CD4-positive, alpha-beta T cell treated with Interleukin-15 for 1 hour (primary cell): ENCODE measurements at regions not wholly inside any gene's neighbourhood (a gene's known extent, or its start where the extent isn't known, plus 50 kb on each side); places are given as distances from the start of the nearest gene placed in this dataset.
"Not testable (repeated sequence)": the region's sequence is repeated elsewhere in the genome, so short reads cannot be mapped to it uniquely, and the experiment has no call there.

Experiments used
- DNase-seq: peaks from one replicate; pipeline ENCODE4 v3.0.0-alpha.2; 2020

DNA sequence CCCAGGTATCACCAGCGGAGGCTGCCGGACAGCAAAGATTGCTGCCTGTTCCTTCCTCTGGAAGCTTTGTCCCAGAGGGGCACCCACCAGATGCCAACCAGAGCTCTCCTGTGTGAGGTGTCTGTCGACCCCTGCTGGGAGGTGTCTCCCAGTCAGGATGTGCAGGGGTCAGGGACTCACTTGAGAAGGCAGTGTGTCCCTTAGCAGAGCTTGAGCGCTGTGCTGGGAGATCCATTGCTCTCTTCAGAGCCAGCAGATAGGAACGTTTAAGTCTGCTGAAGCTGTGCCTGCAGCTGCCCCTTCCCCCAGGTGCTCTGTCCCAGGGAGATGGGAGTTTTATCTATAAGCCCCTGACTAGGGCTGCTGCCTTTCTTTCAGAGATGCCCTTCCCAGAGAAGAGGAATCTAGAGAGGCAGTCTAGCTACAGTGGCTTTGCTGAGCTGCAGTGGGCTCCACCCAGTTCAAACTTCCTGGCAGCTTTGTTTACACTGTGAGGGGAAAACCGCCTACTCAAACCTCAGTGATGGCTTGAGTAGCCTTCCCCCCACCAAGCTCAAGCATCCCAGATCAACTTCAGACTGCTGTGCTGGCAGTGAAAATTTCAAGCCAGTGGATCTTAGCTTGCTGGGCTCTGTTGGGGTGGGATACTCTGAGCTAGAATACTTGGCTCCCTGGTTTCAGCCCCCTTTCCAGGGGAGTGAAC, 253.7 kb downstream of the SPATA31A6 start:
- DNase-seq, result not testable (repeated sequence)

DNA sequence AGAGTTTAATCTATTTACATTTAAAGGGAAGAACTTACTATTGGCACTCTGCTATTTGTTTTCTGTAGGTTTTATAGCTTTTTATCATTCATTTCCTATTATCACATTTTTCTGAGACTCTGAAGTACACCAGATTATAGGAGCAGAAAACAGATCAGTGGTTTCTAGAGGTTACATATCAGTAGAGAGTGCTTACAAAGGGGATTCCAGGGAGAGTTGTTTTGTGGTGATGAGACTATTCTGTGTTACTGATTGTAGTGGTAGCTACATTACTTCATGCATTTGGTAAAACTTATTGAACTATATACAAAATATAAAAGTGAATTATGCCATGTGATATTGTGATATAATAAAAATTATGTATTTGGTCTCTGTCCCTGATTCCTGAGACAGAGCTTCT, 259.2 kb downstream of the SPATA31A6 start:
- not testable (repeated sequence) for DNase-seq

DNA sequence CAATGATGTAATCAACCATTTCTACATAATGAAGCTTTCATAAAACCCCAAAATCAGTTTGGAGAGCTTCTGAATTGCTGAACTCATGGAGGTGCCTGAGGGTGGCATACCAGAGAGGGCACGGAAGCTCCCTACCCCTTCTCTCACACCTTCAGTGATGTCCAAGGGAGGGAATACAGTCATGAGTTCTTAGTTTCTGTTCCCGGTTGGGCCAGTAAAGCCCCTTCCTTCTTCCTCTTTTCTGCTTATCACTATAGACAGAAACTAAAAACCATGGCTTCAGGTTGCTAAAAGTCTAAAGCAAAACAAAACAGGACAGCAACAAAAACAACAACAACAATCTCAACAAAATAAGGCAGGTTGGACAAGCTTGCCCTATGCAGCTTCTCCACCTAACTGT, 260.0 kb downstream of the SPATA31A6 start:
- DNase-seq, result not testable (repeated sequence)

DNA sequence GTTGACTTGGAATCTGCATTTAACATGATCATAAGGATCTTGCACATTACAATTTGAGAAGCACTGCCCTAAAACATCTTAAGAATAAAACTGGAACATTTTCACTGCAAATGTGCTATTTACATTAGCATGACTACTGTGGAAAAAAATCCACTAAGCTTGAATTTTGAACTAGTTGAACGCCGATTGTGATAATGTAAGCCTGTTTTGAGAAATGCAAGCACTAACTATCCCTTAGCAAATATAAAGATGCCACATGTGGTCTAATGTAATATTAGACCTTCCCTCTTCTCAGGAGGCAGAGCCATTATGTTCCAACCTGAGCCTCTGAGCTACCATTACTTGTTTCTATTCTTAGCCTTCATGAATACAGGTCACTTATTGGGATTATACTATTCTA, 278.0 kb downstream of the SPATA31A6 start:
- not testable (repeated sequence) for DNase-seq

DNA sequence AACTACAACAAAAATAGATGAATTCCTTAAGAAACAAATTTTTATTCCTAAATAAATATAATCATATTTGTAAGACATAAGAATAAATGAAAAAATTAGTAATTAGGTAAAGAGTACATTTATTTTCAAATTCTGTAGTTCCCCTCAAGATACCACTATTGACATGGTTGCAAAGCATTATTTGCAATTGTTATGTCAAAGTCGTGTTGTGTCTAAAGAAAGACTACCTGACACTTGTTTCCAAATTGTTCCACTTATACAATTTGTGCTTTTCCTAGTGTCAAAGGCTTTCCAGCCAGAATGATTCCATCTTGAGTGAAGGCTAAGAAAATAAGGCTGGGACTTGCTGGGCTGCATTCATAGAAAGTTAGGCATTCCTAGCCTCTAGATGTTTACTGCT, 278.4 kb downstream of the SPATA31A6 start:
- not testable (repeated sequence) for DNase-seq

DNA sequence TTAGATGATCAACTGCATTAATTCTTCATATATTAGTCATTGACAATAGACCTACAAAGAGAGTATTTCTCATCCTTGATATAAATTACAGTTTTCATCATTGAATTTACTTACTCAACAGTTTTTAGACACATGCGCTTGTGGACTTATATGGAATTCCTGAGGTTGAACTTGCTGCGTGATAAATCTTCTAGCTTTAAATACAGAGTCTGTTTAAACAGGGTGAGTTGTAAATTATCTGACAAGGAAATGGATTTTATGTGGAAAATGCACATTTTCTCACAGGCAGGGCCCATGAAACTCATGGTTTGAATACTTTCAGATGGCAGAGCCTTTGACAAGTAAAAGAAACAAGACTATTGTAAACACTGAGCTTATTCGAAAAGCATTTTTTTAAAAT, 280.5 kb downstream of the SPATA31A6 start:
- DNase-seq, result not testable (repeated sequence)

DNA sequence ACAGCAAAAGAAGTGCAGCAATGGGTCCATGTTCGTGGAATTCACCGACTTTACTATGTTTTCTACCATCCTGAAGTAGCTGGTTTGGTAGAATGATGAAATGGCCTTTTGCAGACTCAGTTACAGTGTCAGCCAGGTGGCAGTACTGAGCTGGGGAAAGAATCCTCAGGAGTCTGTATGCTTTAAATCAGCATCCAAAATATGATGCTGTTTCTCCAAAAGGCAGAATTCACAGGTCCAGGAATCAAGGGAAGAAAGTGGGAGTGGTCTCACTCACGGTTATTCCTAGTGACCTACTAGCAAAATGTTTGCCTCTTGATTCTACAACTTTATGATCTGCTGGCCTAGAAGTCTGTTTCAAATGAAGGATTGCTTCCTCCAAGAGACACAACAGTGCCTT, 287.1 kb downstream of the SPATA31A6 start:
- not testable (repeated sequence) for DNase-seq

DNA sequence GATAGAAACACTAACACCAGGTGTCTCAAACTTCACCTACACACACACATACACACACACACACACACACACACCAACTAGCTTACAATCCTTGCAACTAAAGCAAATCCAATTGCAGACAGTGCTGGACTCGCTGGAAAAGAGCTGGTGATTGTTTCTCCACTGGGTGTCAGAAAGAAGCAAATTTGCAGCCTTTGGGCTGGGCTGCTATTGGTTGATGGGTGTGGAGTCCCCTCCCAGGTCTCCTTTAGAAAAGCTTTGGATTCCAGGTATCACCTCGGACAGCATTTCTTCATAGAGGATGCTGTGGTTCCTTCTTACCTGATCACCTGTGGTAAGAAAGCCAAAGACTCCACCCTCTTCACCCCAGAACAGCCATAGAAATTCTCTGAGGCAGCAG, 307.5 kb downstream of the SPATA31A6 start:
- DNase-seq, result not testable (repeated sequence)

DNA sequence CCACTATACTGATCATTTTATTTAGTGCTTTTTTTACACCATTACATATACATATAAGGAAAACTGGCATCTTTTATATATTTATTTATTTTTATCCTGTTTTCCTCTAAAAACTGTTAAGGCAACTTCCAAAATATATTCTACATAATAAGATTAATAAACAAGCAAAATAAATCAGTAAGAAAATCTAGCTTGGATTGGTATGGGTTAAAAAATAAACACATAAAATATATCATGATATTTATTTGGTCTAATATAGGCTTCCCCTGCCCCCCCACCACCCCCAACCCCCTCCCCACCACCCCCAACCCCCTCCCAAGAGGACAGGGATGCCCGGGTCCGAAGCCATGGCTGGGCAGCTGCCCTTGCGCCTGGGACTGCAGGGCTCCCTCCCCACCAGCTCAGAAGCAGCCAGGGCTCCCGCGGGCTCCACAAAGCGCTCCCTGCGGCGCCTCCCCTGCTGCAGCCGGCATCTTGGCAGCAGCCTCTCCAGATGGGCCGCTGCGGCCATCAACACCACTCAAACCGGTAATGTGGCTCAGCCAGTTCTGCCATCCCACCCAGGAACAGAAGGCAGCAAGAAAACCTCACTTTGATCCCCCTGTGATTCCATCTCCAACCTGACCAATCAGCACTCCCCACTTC, 319.3 kb downstream of the SPATA31A6 start:
- DNase-seq, result not testable (repeated sequence)

DNA sequence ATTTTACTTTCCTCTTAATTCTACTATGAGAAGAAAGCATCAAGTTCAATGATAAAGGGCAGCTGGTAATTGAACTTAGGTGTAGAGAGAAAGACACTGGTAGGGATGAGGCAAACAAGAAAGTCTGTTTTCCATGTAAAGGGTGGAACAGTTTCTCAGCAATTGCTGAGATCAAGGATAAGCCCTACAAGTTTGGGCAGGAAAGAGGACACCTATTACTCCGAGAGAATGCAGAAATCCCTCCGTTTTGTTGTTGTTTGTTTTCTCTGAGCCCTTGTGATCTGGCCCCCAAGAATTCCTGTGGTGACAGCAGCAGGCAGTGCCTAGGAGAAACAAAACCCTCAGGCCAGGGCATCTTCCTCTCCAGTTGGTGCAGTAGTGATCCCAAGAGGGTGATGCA, 324.7 kb downstream of the SPATA31A6 start:
- DNase-seq, result not testable (repeated sequence)

DNA sequence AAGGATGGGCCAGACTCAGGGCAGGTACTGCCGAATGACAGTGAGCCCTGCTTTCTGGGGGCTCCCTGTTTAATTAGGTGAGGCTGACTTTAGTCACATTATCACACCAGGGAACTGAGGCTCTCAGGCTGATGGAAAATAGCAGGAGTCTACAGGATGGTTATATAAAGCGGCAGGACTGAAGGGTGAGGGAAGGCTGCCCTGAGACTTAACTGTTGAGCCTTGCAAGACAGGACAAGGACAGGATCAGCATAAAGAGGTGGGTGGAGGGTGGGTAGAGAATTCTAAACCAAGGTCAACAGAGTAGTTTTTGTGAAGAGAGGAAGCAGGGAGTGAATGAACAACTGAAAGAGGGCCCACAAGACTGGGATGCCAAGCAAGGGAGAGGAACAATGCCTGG, 330.1 kb downstream of the SPATA31A6 start:
- DNase-seq, result not testable (repeated sequence)

DNA sequence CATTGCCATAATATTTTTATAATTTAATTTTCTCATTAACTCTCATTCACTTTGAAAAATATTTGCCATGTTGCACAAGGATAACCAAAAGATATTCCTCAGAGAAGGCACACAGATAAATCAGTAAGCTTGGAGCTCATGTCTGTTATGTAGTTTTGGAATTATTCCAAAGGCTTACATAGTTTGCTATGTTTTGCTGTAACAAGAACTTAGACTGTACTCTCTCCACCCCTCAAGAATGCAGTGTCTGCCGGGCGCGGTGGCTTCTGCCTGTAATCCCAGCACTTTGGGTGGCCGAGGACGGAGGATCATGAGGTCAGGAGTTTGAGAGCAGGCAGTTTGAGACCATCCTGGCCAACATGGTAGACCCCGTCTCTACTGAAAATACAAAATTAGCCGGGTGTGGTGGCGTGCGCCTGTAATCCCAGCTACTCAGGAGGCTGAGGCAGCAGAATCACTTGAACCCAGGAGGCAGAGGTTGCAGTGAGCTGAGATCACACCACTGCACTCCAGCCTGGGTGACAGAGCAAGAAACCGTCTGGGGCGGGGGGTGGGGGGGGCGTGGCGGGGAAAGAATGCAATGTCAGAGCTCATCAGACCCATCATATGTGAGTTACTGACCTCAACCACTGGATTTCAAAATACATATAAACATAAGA, 351.0 kb downstream of the SPATA31A6 start:
- DNase-seq, result not testable (repeated sequence)

DNA sequence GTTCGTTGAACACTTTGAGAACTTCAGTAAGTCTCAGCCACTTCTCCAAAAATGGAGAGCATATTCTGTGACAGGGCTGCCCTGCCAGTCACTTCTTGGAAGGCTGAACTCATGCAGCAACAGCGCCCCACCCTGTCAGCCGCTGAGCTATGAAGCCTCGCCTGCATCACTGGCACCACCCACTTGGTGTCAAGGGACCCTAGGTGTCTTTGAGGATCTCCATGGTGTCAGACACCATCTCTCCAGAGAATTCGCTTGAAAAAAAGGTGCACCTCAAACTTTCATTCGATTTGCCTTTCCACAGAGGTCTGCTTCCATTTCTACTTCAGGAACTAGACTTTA, 351.5 kb downstream of the SPATA31A6 start:
- DNase-seq, result peak; percentile 46

DNA sequence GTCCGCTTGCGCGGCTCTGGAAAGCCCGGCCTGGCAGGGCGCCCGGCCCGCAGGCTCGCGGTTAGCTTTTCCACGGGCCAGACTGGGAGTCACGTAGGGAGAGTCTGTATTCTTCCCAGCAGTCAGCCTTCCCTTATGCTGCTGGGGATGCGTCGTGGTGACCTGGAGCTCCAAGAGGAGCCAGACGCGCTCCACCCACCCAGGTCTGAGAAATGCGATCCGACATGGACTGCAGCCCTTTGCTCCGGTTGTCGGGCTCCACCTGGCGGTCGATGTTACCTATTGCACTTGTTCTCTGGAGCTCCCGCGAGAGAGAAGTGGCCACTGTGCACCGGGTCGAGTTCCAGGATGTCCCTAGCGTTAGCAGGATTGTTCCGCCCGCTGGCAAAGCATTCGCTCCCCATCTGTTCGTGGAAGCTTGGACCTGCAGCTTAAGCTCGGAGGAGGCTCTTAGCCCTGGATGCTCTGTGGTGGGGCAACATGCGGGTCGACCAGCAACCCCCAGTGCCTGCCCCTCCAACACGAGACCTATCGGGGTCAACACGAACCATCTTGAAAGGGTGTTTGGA, 367.4 kb downstream of the SPATA31A6 start:
- not testable (repeated sequence) for DNase-seq

DNA sequence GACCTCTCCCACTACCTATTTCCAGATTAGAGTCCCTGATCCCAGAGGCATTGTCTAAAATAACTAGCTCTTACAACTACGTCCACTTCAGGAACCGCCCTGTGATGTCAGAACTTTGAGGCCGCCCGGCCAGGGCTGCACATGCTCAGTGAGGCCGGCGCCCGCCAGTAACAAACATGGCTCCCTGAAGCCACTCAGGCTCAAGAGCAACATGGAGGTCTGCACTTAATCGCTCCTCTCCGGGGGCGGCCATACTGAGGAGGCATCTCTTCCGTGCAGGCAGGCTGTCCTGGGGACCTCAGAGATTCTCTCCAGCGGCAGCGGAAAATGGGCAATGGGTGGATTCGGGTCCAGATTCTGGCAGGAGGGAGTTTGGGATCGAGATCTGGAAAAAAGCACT, 385.1 kb downstream of the SPATA31A6 start:
- peak; percentile 66 for DNase-seq

DNA sequence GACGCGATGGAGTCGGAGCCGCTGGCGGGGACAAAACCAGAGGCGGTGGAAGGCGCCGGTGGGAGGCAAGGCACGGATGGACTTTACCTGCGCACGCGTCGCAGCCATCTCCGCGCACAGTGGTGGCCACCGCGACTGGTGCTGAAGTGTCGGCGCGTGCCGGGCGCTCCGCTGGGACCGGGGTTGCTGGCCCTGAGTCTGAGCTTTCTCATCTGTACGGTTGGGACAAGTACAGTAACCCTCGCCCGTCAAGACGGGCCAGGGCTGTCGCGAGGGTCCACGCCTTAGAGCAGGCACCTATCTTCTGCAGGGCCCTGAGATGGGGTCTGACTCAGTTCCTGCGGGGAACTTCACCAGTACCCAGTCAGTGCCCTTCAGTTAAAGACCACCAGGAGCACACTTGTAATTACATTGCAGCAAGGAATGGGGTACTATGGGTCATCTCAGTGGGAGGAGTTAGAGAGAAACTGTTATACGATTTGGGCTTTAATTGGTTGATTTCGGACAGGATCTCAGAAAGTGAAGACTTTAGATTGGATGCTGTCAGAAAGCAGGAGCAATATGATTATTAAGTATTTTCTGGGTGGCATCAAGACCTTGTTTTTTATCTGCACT, 385.6 kb downstream of the SPATA31A6 start:
- peak; percentile 16 for DNase-seq

DNA sequence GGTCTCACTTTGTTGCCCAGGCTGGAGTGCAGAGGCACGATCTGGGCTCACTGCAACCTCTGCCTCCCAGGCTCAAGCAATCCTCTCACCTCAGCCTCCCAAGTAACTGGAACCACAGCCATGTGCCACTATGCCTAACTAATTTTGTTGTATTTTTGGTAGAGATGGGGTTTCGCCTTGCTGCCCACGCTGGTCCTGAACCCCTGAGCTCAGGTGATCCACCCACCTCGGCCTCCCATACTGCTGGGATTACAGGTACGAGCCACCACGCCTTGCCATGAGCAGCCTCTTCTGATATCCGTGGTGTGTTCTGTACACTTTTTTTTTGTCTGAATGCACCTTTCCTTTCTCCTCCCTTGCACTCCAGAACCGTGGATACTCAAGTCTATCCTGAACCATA, 394.4 kb downstream of the SPATA31A6 start:
- not testable (repeated sequence) for DNase-seq
